CD4-positive, alpha-beta T cell treated with Interleukin-1 beta for 1 hour (primary cell): ENCODE measurements at regions not wholly inside any gene's neighbourhood (a gene's known extent, or its start where the extent isn't known, plus 50 kb on each side); places are given as distances from the start of the nearest gene placed in this dataset.

ENCODE experiments used
- DNase-seq, 2 donors: peaks; one replicate each; pipeline ENCODE4 v3.0.0-alpha.2; 2020 to 2022

- DNase-seq = no peak
These were observed 736.0 kb upstream of the NR2F2 start for GRCh38 chr15:95594496-95594895.

DNA sequence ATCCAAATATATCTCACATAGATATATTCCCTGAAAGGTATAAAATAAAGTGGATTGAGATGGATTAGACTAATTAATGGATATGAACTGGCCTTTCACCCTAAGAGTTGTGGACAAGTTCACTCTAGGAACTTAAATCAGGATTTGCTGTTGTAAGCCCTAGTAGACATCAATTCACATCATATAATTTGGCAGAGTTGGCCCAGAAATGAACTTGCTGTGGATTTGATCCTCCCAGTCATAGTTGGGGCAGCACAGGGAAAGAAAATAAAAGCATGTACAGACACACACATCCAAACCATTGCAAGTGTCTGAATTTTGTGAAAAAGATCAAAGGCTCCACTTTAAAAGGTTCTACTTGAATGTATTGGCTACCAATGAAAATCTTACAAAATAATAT, 734.7 kb upstream of the NR2F2 start:
- DNase-seq = no peak

GRCh38 chr15:95596496-95596895, 734.0 kb upstream of the NR2F2 start:
- DNase-seq = no peak

- DNase-seq = no peak
These were observed 732.1 kb upstream of the NR2F2 start for GRCh38 chr15:95598251-95598855.

GRCh38 chr15:95600367-95600766, 730.1 kb upstream of the NR2F2 start:
- no peak for DNase-seq

DNA sequence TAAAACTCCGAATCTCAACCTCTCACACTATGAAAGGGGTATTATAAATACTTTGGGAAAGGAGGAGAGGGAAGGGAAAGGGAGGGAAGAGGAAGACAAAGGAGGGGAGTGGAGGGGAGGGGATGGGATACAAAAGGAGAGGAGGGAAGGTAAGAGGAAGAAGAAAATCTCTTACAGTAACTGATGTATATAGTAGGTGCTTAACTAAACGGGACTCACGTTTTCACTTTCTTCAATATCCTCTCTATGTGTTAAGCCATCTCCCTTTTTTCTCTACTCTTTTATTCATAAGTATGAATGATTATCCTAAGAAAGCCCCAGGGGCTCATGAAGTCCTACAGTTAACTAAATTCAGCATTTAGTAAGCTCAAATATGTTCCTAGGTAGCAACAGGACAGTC, 729.6 kb upstream of the NR2F2 start:
- DNase-seq = no peak

DNA sequence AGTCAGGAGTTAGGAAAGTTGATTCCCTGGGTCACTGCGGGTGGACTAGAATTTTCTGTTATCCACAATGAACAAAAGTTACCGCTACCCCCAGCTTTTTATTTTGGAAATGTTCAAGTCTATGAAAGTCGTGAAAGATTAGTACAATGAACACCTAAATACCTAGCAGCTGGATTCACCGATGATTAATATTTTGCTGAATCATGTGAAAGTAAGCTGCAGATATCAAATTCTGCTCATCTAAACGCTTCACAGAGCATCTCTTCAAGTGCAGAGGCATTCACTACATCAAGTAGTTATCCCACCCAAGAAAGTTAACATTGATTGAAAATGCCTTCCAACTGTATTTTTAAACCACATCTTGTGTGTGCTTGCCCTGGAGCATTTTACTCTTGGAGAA, 729.0 kb upstream of the NR2F2 start:
- no peak for DNase-seq

- DNase-seq = no peak
These were observed 726.7 kb upstream of the NR2F2 start for GRCh38 chr15:95603802-95604201.

DNA sequence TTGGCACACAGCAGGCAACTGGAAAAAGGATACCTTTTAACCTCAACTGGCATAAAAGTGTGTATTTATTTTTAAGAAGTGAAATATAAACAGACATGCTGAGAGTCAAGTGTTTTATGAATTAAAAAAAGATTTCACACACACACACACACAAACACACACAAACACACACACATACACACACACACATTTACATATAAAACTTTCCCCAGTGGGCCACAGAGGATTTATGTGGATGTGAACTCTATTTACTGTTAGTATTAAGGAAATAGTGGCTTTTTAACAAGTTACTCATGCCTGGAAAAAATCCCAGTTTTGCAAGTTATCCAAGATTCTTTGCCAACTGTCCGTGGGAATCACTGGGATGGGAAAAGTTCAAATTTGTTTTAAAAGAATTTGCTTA, 725.9 kb upstream of the NR2F2 start:
- DNase-seq = no peak

- DNase-seq = no peak
These were observed 725.4 kb upstream of the NR2F2 start for GRCh38 chr15:95605098-95605497.

GRCh38 chr15:95606551-95606950, 723.9 kb upstream of the NR2F2 start:
- DNase-seq = no peak

- no peak for DNase-seq
These were observed 722.1 kb upstream of the NR2F2 start for GRCh38 chr15:95608371-95608770.

DNA sequence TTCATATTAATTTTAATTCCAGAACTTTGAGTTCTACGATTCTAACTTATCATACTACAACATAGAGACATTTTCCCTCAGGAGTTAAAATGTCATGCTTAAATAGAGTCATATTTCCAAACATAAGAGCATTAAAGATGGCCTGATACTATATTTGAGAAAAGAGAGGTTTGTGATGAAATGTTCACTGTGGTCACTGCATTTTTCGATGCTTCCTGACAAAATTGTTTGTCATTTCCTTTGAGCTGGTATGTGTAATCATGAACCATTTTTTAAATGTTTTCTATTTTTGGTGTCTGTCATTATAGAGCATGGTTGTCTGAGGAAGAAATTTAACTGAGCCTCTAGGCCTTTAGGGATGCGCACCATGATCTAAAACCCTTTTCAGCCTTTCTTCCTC, 721.4 kb upstream of the NR2F2 start:
- DNase-seq = no peak

DNA sequence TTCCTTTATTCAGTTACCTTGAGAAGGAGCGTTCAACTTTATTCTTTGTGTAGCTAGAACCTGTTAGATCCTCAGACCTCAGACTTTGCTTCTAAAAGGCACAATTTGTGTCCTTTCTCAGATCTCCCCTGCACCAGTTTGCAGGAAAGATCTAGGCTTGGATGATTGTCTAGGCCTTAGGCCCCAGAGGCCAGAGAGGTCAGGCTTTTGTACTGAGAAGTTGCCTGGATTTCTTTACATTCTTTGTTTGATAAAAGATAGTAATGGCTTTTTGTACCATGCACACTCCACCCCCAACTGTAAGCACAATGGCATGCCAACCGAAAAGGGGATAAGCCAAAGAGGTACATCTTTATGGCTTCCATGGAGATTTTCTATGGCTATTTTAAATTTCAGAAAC, 719.6 kb upstream of the NR2F2 start:
- DNase-seq = no peak

DNA sequence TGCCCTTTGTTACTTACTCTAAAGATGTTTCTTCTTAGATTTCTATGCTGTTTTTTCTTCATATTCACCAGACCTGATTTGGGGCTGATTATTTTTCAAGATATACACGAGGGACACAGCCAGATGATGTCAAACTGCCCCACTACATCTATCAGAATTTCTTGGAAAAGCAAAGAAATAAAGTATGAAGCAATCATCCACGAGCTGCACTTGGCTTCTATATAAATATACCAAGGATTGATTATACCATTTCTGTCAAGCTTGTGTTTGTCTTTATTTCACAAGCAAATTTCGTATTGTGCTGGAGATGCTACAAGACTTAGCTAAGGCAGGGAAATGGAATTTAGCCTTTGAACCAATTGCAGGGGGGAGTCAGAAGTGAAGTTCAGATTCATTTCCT, 715.1 kb upstream of the NR2F2 start:
- no peak for DNase-seq

DNA sequence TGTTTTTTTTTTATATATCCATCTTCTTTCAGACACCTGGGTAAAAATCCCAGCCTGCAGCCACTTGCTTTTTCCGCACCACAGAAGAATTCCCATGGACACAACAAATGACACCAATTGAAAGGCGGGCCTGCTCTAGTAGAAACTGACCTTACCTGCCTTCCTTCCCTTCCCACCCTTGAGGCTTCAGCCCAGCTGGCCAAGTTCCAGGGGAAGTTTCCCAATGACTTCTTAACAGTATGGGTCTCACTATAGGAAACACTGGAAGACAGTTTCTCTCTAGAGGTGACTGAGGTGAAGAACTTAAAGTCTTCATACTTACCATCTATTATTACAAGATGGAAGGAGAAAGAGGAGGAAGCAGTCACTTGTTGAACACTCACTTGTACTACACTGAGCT, 714.2 kb upstream of the NR2F2 start:
- DNase-seq = no peak

- DNase-seq = no peak
These were observed 709.4 kb upstream of the NR2F2 start for GRCh38 chr15:95620934-95621579.

GRCh38 chr15:95622843-95623242, 707.7 kb upstream of the NR2F2 start:
- no peak for DNase-seq

GRCh38 chr15:95624100-95624499, 706.4 kb upstream of the NR2F2 start:
- DNase-seq = no peak

DNA sequence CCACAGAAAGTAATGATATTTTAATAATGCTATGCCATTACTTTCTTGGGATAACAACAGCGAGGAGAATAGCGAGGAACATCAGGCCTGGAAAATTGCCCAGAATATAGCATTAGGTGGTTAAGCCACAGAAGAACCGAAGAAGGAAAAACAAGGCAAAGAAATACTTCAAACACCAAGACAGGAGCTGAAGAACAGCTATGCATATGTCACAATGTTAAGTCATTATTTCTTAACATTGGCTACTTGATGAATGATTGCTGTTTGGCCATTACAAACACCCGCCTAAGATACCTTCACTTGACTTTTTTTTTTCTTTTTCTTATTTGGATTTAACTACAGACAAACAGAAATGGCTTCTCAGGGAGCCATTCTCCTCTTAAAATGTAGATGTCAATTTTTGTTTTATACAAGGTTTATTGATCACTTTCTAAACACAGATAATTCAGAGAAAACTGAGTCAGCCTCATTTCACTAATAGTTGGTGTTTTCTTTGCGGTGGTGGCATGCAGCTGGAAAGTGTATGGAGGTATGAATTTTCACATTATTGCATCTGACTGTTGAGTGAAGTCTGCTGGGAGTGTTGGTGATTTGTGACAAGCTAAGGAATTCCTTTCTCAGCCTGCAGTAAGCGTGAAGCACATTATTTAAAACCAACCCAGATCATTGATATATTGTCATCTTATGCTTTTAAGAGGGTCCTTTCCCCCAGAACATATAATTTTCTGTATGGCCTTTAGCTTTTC, 705.7 kb upstream of the NR2F2 start:
- DNase-seq = no peak

DNA sequence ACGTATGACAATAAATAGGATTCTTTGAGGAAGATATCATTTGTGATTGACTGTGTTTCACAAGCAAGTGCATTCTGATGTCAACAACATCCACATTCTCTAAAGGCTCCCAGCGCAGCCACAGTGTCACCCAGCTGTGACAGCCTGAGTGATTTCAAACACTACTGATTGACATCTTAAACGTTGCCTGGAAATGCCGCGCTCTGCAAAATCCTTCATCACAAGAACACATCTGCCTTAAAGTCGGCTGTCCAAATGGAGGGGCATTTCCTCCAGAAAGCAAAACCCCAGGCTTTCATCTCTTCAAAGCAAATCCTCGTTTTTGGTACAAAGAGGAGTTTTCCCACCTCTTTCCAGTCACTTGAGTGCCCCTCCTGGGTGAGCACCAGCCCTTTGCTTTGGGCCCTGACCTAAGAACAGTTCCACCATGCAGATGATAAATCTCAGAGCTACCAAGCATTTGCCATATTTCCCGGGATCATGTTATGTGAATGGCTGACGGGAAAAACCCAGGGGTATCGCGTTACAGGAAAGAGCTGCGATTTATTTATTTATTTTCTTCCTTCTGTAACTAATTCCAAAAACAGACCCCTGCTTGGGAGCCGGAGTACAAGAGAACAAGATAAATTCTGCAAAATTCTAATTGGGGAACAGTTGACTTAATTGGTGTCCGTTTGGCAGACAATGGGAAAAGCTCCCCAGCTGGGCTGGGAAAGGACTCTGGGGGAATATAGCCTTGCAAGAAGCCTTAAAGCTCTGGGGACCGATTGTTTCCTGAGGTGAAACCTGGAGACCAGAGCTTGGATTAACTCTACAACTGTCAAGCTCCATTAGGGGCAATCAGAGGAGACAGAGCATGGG, 703.8 kb upstream of the NR2F2 start:
- DNase-seq = no peak

DNA sequence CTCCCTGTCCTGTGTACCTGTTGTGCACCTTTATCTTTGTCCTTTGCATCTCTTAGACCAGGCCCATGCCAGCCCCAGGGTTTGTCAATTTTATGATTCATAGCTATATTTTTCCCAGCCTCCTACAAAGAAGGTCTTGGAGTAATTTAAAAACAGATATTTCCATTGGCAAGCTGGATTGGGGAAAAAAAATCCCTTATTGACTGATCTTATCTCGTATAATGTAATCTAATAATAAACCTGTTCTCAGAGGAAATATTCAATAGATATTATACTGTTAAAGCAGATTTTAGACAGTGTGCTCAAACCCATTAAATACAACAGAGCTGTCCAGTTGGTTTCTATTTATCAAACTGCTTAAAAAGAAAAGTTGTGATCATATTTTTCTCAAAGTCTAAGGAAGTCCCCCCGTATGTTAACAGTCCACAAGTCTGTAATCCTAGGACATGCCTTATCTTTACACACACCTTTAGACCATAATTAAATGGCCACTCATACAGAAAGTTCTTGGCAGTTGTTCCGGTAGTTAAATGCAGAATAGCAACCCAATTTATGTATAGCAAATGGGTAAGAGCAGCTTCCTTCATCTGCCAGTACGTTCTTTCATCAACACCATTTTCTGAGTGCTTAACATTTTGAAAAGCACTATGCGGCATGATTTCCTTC, 700.9 kb upstream of the NR2F2 start:
- no peak for DNase-seq

DNA sequence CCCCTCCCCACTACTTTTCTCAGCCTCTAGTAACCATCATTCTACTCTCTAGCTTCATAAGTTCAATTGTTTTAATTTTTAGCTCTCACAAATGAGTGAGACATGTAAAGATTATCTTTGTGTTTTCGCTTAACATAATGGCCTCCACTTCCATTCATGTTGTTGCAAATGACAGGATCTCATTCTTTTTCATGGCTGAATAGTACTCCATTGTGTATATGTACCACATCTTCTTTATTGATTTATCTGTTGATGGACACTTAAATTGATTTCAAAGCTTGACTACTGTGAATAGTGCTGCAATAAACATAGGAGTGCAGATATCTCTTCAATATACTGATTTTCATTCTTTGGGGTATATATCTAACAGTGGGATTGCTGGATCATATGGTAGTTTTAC, 699.8 kb upstream of the NR2F2 start:
- no peak for DNase-seq
